Spinal cord (tissue), 9 donors: ENCODE measurements at regions not wholly inside any gene's neighbourhood (a gene's known extent, or its start where the extent isn't known, plus 50 kb on each side); places are given as distances from the start of the nearest gene placed in this dataset.
"Not testable (repeated sequence)": the region's sequence is repeated elsewhere in the genome, so short reads cannot be mapped to it uniquely, and the experiment has no call there.

Experiments
- DNase-seq, 6 donors: peaks; one replicate each; pipeline versions ENCODE4 v3.0.0 to v3.0.0-alpha.2; 2013 to 2015; ENCODE audit warnings: low spot score in 6 of 6, low read depth in 4 of 6
- H3K27ac ChIP-seq: one replicate; pipeline ENCODE4 v1.5.1; 2013; ENCODE audit warnings: low read depth, low read length, control low read depth
- H3K27me3 ChIP-seq: one replicate; pipeline ENCODE4 v1.6.1; 2013; ENCODE audit warnings: low read length; ENCODE audit not compliant: control insufficient read depth, insufficient read depth
- H3K36me3 ChIP-seq: one replicate; pipeline ENCODE4 v1.6.1; 2013; ENCODE audit warnings: low read length; ENCODE audit not compliant: control insufficient read depth, insufficient read depth
- H3K4me1 ChIP-seq: one replicate; pipeline ENCODE4 v1.6.1; 2013; ENCODE audit warnings: low read length; ENCODE audit not compliant: control insufficient read depth, insufficient read depth
- H3K4me3 ChIP-seq: one replicate; pipeline ENCODE4 v1.5.1; 2013; ENCODE audit warnings: low read depth, low read length, control low read depth
- H3K9me3 ChIP-seq: one replicate; pipeline ENCODE4 v1.6.1; 2013; ENCODE audit warnings: low read length; ENCODE audit not compliant: control insufficient read depth, insufficient read depth
- WGBS: methylation state at CpG from one replicate; pipeline ENCODE4 v1.1.5; 2013; ENCODE audit warnings: missing lambda C conversion rate; ENCODE audit not compliant: insufficient coverage; 5-methylcytosine and 5-hydroxymethylcytosine counted together
- donor health status: healthy.

- 100% methylated on average over 1 of the region's 3 CpGs for WGBS
- no peak for DNase-seq
- Histone ChIP-seq H3K4me3 (no peak overlapping the region), H3K4me1 (no peaks in the 10 kb centered on the region), H3K27me3 (no peaks in the 10 kb centered on the region), H3K9me3 (peaks cover 8% of the 10 kb centered on the region), H3K27ac (no peak overlapping the region), H3K36me3 (no peaks in the 10 kb centered on the region)
Observed at GRCh38 chr5:103721183-103721582, 158.6 kb upstream of the NUDT12 start.

DNA sequence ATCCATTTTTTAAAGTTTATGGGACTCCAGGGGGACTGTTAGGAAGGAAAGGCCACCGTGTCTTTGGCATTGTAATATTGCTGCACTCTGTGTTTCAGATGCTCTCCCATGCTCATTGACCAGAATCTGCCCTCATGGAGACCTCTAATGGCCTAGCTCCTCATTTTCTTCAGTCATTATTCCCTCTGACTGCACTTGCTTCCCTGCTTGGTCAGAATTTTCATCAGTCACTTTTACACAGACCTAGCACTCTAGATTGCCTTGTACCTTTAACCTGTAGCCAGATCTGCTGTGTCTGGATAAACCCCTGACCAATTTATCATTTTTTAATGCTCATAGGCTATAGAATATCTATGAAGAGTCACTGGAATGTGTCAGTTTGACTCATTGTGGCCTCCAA, 155.5 kb upstream of the NUDT12 start:
- Histone ChIP-seq H3K4me1 (no peaks in the 10 kb centered on the region), H3K9me3 (peaks cover 8% of the 10 kb centered on the region), H3K27me3 (no peaks in the 10 kb centered on the region), H3K36me3 (no peaks in the 10 kb centered on the region), H3K27ac (no peak overlapping the region), H3K4me3 (no peak overlapping the region)
- WGBS = 83% methylated on average over 1 of the region's 1 CpG
- no peak for DNase-seq

- H3K9me3 ChIP-seq = no peaks in the 10 kb centered on the region
- H3K4me3 ChIP-seq = no peak overlapping the region
- no peak overlapping the region for H3K27ac ChIP-seq
- DNase-seq = no peak
- H3K27me3 ChIP-seq = no peaks in the 10 kb centered on the region
- H3K4me1 ChIP-seq = no peaks in the 10 kb centered on the region
- no peaks in the 10 kb centered on the region for H3K36me3 ChIP-seq
Observed at GRCh38 chr5:103708601-103709000, 146.0 kb upstream of the NUDT12 start.

DNA sequence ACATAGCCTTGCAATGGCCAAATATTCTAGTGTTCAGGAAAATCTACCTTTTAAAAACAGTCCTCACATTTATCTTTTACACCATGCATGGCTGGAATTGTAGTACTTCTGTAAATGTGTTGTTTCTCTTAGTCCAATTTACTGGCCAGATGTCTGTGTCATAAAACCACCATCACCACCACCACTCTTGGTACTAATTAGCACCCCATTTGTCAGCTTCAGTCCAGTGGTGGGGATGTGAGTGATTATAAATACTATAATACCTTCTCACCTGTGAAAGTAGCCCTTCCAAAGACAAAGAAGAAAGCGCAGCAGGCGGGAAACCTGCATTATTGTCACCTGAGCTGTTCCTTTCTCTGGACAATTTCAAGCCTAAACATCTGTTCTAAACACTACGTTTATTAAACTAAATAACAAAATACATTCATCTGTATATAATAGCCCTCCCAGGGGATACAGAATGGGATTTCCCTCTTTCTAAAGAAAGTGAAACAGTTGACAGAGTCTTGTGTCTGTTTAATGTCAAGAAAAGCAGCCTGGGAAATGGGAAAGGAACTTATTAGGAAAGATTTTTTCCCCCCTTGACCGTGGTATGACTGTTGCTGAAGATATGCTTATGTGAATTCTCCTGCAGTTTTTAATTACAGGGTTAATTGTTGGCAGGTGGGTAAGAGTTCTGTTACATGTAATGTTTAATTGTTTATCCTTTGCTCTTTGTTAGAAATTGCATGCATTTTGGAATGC, 144.5 kb upstream of the NUDT12 start:
- H3K36me3 ChIP-seq = no peaks in the 10 kb centered on the region
- no peaks in the 10 kb centered on the region for H3K9me3 ChIP-seq
- H3K27ac ChIP-seq = no peak overlapping the region
- H3K4me3 ChIP-seq = no peak overlapping the region
- no peaks in the 10 kb centered on the region for H3K27me3 ChIP-seq
- WGBS = 67% methylated on average over 1 of the region's 4 CpGs
- peak in 1 of 6 donors; percentile 37 for DNase-seq
- H3K4me1 ChIP-seq = no peaks in the 10 kb centered on the region

DNA sequence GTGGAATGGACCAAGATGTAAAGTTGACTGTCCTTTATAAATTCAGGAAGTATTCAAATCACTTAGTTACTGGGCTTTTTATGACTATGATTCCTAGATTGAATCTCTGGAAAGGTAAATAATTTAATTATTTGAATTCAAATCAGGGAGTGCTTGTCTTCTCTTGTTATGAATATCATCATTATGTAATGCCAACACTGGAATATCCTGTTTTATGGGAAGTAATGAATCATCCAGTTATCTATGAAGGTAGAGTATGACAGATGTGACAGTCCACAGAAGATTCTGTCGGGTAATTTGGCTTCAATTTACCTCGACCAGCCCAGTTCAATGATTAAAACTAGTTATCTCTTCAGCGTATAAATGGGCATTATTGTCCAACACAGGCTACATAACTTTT, 141.0 kb upstream of the NUDT12 start:
- H3K4me3 ChIP-seq = no peak overlapping the region
- no peaks in the 10 kb centered on the region for H3K36me3 ChIP-seq
- no peaks in the 10 kb centered on the region for H3K4me1 ChIP-seq
- DNase-seq = no peak
- peaks cover 1% of the 10 kb centered on the region for H3K9me3 ChIP-seq
- H3K27ac ChIP-seq = no peak overlapping the region
- WGBS = 100% methylated on average over 1 of the region's 3 CpGs
- no peaks in the 10 kb centered on the region for H3K27me3 ChIP-seq

GRCh38 chr5:103693517-103693916, 130.9 kb upstream of the NUDT12 start:
- Histone ChIP-seq H3K27ac (no peak overlapping the region), H3K27me3 (no peaks in the 10 kb centered on the region), H3K4me3 (no peak overlapping the region), H3K9me3 (no peaks in the 10 kb centered on the region), H3K36me3 (no peaks in the 10 kb centered on the region), H3K4me1 (no peaks in the 10 kb centered on the region)
- peak in 2 of 6 donors; percentile 4 to 32 for DNase-seq
- WGBS = 60% methylated on average over 1 of the region's 2 CpGs

- Histone ChIP-seq H3K9me3 (no peaks in the 10 kb centered on the region), H3K27ac (no peak overlapping the region), H3K27me3 (no peaks in the 10 kb centered on the region), H3K36me3 (no peaks in the 10 kb centered on the region), H3K4me1 (no peaks in the 10 kb centered on the region), H3K4me3 (no peak overlapping the region)
- WGBS = no CpG with 5 or more reads among the region's 1 CpG
- DNase-seq = no peak
Observed at GRCh38 chr5:103690676-103691075, 128.1 kb upstream of the NUDT12 start.

DNA sequence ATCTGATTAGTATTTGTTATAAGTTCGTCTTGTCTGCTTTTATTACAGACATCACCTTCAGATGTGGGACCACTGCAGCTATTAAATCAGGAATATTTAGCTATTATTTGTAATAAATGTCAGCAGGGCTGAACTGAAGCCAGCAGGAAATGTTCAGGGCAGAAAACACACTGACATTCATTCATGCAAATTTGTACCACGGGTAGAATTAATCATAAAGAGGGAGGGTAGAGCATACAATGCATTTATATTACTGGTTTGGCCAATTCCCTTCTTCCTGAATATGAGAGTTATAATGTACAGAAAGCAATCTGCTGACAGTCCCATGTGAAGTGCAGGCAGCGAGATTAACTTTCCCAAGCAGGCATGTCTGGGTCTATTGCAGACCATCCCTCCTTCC, 117.3 kb upstream of the NUDT12 start:
- H3K27ac ChIP-seq = no peak overlapping the region
- 40% methylated on average over 1 of the region's 3 CpGs for WGBS

DNA sequence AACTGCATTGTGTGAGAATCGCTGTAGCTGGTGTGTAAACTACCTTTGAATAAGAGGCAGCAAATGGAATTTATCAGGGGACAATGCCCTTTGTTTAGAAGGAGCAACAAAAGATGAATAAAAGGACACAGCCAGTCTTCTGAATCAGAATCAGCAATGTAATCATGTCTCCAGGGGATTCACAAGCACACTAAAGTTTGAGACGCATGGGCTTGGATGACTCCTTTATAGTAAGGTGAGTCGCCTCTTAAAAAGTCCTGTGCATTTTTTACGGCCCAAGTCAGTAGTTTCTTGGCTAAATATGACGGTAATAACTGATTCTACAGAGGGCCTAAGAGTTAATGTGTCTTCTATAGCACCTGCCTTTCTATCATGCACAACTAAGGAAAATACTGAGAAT, 113.6 kb upstream of the NUDT12 start:
- not testable (repeated sequence) for H3K4me1 ChIP-seq, H3K36me3 ChIP-seq, H3K27ac ChIP-seq, H3K4me3 ChIP-seq, DNase-seq, H3K9me3 ChIP-seq, H3K27me3 ChIP-seq
- WGBS = no CpG with 5 or more reads among the region's 5 CpGs

More for the DNA sequence above, 117.3 kb upstream of the NUDT12 start:
- H3K27me3 ChIP-seq = no peaks in the 10 kb centered on the region
- H3K4me3 ChIP-seq = no peak overlapping the region
- peaks cover 3% of the 10 kb centered on the region for H3K4me1 ChIP-seq
- peak in 1 of 6 donors; percentile 77 for DNase-seq
- no peaks in the 10 kb centered on the region for H3K36me3 ChIP-seq
- no peaks in the 10 kb centered on the region for H3K9me3 ChIP-seq

GRCh38 chr5:103674739-103675138, 112.2 kb upstream of the NUDT12 start:
- peak in 1 of 6 donors; percentile 25 for DNase-seq
- no peaks in the 10 kb centered on the region for H3K27me3 ChIP-seq
- H3K27ac ChIP-seq = no peak overlapping the region
- H3K4me3 ChIP-seq = no peak overlapping the region
- H3K4me1 ChIP-seq = peaks cover 3% of the 10 kb centered on the region
- H3K36me3 ChIP-seq = no peaks in the 10 kb centered on the region
- no CpG with 5 or more reads among the region's 3 CpGs for WGBS
- no peaks in the 10 kb centered on the region for H3K9me3 ChIP-seq
